H1 (cell line): ENCODE measurements at regions not wholly inside any gene's neighbourhood (a gene's known extent, or its start where the extent isn't known, plus 50 kb on each side); places are given as distances from the start of the nearest gene placed in this dataset.

Experiments
- JUND ChIP-seq: IDR thresholded peaks from 2 replicates; pipeline ENCODE4 v1.6.1; 2011; ENCODE audit warnings: mild to moderate bottlenecking, improper control_type of control experiment, low read length
- KDM4A ChIP-seq: IDR thresholded peaks from one replicate; pipeline ENCODE4 v1.7.1; 2012; ENCODE audit warnings: low read depth, mild to moderate bottlenecking, moderate library complexity, low read length, inconsistent platforms; ENCODE audit not compliant: severe bottlenecking
- RFX5 ChIP-seq: IDR thresholded peaks from 2 replicates; pipeline ENCODE4 v1.6.1; 2011; ENCODE audit warnings: low read depth, low read length, improper control_type of control experiment, borderline replicate concordance
- TAF1 ChIP-seq: IDR thresholded peaks from 2 replicates; pipeline ENCODE4 v1.6.1; 2011; ENCODE audit warnings: mild to moderate bottlenecking, low read depth, low read length
- TF ChIP-seq, protein P1 (sequence below): fragments of 300-600 bp; sonication (generic); IDR thresholded peaks from 2 replicates; pipeline ENCODE4 v1.7.1; 2012; ENCODE audit warnings: low read length, moderate library complexity, mild to moderate bottlenecking, inconsistent platforms; ENCODE audit not compliant: insufficient replicate concordance

DNA sequence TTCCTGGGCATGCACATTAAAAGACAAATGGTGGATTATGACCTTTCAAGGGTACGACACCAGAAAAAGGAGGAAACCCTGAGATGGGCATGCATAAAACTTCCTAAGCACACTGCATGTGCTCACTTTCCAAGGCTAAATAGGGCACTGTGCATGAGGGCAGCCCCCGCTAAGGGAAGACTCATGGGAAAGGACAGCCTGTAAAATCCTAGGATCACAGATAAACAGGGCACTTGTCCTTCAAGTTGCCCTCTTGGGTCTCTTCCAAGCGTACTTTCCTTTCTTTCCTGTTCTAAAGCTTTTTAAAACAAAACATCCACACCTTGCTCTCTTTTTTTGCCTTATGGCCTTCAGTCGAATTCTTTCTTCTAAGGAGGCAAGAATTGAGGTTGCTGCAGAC is 106.5 kb upstream of the SYNCRIP start (continued):
- TF ChIP-seq, protein P1, sequence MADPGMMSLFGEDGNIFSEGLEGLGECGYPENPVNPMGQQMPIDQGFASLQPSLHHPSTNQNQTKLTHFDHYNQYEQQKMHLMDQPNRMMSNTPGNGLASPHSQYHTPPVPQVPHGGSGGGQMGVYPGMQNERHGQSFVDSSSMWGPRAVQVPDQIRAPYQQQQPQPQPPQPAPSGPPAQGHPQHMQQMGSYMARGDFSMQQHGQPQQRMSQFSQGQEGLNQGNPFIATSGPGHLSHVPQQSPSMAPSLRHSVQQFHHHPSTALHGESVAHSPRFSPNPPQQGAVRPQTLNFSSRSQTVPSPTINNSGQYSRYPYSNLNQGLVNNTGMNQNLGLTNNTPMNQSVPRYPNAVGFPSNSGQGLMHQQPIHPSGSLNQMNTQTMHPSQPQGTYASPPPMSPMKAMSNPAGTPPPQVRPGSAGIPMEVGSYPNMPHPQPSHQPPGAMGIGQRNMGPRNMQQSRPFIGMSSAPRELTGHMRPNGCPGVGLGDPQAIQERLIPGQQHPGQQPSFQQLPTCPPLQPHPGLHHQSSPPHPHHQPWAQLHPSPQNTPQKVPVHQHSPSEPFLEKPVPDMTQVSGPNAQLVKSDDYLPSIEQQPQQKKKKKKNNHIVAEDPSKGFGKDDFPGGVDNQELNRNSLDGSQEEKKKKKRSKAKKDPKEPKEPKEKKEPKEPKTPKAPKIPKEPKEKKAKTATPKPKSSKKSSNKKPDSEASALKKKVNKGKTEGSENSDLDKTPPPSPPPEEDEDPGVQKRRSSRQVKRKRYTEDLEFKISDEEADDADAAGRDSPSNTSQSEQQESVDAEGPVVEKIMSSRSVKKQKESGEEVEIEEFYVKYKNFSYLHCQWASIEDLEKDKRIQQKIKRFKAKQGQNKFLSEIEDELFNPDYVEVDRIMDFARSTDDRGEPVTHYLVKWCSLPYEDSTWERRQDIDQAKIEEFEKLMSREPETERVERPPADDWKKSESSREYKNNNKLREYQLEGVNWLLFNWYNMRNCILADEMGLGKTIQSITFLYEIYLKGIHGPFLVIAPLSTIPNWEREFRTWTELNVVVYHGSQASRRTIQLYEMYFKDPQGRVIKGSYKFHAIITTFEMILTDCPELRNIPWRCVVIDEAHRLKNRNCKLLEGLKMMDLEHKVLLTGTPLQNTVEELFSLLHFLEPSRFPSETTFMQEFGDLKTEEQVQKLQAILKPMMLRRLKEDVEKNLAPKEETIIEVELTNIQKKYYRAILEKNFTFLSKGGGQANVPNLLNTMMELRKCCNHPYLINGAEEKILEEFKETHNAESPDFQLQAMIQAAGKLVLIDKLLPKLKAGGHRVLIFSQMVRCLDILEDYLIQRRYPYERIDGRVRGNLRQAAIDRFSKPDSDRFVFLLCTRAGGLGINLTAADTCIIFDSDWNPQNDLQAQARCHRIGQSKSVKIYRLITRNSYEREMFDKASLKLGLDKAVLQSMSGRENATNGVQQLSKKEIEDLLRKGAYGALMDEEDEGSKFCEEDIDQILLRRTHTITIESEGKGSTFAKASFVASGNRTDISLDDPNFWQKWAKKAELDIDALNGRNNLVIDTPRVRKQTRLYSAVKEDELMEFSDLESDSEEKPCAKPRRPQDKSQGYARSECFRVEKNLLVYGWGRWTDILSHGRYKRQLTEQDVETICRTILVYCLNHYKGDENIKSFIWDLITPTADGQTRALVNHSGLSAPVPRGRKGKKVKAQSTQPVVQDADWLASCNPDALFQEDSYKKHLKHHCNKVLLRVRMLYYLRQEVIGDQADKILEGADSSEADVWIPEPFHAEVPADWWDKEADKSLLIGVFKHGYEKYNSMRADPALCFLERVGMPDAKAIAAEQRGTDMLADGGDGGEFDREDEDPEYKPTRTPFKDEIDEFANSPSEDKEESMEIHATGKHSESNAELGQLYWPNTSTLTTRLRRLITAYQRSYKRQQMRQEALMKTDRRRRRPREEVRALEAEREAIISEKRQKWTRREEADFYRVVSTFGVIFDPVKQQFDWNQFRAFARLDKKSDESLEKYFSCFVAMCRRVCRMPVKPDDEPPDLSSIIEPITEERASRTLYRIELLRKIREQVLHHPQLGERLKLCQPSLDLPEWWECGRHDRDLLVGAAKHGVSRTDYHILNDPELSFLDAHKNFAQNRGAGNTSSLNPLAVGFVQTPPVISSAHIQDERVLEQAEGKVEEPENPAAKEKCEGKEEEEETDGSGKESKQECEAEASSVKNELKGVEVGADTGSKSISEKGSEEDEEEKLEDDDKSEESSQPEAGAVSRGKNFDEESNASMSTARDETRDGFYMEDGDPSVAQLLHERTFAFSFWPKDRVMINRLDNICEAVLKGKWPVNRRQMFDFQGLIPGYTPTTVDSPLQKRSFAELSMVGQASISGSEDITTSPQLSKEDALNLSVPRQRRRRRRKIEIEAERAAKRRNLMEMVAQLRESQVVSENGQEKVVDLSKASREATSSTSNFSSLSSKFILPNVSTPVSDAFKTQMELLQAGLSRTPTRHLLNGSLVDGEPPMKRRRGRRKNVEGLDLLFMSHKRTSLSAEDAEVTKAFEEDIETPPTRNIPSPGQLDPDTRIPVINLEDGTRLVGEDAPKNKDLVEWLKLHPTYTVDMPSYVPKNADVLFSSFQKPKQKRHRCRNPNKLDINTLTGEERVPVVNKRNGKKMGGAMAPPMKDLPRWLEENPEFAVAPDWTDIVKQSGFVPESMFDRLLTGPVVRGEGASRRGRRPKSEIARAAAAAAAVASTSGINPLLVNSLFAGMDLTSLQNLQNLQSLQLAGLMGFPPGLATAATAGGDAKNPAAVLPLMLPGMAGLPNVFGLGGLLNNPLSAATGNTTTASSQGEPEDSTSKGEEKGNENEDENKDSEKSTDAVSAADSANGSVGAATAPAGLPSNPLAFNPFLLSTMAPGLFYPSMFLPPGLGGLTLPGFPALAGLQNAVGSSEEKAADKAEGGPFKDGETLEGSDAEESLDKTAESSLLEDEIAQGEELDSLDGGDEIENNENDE = no peak
- TF ChIP-seq TAF1 (no peak), JUND (no peak), RFX5 (no peak), KDM4A (no peak)
